HG03196 (cell line): ENCODE measurements at regions not wholly inside any gene's neighbourhood (a gene's known extent, or its start where the extent isn't known, plus 50 kb on each side); places are given as distances from the start of the nearest gene placed in this dataset.

Source experiments
- ATAC-seq: cut with Tn5 transposase; IDR thresholded peaks from one replicate; pipeline ENCODE4 v1.9.1; 2021; ENCODE audit not compliant: unreplicated experiment

DNA sequence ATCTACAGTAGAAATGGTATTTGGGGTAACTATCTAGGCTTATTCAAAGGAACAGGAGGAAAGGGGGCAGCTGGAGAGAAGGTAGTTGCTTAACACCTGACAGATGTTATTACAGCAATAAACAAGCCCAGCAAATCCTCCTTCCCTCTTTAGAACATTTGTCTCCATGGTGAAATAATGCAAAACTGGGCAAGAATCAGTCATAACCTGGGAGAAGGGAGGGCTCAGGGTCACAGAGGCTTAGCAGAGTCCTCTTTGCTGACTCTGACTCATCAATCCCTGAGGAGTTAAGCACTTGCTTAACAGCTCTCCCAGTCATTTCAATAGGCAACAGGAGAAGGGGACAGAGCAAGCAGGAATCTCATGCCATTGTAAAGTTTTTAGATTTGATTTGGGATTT lies 230.3 kb downstream of the IBTK start:
- no peak for ATAC-seq

- ATAC-seq = no peak
Measured at GRCh38 chr6:82015526-82015925, 232.0 kb downstream of the IBTK start.

DNA sequence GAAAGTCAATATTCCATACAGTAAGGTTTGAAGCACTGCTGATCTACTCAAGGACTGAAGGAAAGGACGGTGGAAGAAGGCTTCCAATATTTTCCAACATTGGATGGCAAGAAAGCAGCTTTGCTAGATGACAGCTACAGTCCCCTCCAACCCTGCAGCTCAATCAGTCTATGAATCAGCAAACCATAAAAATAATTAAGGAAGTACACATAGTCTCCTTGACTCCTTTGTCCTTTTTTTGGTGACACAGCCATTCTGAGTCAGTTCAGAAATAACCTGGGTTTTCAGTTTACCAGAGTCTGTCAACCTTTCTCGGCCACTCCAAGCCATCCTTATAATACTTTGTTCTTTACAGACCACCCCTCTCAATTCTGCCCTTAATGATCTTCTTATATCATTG lies 232.5 kb downstream of the IBTK start:
- no peak for ATAC-seq

DNA sequence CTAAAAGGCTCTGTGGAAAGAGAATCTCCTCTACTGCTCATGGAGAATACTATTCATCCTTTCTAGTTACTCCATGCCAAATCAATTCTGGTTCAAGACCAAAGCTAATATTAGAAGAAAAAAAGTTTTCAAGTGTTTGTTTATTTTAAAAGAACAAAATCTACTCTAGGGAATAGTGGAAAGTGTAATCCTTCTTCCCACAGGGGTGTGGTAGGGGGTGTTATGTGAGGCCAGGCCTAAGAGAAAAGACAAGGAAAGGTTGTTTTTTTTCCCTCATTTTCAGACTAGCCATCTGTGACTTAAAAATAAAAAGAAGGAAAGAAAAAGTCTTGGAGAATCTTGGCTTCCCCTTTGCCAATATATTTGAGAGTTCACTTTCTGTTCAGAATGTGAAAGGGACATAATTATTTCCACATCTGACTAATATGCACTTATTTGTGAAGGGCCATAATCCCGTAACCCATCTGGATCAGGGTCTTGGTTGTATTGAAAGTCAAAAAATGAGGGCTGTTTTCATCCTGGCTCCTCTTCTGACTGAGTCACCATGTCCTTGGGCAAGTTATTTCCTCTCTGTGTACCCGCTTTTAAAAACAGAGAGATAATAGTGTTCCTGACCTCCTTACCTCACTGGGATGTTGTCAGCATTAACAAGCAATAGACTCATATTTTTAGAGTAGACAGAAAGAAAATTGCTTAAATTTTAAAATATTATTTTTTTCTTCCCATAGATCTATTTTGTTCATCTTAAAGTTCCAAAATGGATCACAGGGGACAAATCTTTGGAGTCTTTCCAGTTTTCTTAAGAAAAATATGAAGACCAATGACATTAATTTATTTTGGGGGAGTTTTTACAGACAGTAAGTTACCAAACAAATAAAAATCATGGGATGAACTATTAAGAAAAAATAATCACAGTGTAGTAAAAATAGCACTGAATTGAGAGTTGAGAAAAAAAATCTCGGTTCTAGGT lies 233.7 kb downstream of the IBTK start:
- ATAC-seq = no peak

GRCh38 chr6:82006027-82006738 lies 241.4 kb downstream of the IBTK start:
- peak; percentile 81 for ATAC-seq

DNA sequence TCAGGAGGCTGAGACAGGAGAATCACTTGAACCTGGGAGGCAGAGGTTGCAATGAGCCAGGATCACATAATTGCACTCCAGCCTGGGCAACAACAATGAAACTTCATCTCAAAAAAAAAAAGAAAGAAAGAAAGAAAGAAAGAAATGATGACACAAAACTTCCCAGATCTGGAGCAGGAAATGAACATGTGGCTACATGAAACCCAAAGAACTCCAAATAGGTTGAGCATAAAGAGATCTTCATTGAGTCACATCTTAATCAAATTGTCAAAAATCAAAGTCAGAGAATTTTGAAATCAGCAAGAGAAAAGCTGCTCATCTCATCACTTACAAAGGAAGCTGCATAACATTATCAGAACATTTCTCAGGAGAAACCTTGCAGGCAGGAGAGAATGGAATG lies 247.0 kb downstream of the IBTK start:
- no peak for ATAC-seq

DNA sequence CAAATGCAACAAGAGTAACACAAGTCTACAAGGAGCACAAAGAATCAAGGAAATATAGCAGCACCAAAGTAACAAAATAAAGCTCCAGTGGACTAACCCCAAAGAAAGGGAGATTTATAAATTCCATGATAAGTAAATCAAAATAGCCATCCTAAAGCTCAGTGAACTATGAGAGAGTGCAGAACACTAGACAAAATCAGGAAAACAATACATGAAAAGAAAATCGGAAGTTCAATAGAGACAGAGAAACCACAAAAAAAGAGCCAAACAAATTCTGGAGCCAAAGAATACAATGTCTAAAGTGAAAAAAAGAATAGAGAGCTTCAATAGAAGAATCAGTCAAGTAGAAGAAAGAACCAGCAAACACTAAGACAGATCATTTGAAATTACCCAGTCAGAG lies 247.3 kb upstream of the TENT5A start:
- no peak for ATAC-seq

GRCh38 chr6:81999270-81999669 lies 246.8 kb upstream of the TENT5A start:
- ATAC-seq = no peak

- ATAC-seq = no peak
Measured at GRCh38 chr6:81998432-81998831, 246.0 kb upstream of the TENT5A start.

DNA sequence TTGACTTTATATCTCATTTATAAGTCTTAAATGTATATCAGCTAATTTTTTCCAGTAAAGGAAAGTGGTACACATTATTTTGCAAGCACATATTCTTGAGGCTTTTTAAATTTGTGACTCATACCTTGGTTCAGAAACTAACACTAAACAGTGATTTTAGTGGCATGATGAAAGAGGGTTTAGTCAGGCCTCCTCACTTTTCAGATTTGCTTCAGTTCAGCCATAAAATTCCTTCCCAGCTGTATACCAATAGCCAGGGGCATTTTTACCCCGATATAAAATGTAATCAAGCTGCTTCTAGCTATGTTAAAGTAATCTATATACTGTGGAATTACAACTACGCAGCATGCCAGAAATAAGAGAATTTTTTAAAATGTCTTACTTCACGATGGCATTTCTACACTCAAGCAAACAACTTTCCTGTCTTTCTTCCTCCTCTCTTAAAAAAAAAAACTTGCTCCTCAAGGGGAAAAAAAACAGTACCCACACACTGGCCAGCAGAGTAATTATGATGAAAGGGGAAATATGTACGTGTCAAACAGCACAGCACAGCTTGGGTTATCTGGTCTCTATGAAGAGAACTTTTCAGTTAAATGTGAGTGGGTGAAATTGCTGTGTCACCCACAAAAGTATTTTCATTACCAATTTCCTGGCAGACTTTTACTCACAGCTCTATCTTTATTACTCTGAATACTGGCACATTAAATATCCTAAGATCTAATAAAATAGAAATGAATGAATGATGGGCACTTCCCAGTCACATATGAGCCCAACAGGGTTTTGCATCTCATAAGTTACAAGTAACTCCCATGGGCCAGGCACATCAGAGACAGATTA lies 244.8 kb upstream of the TENT5A start:
- ATAC-seq = peak; percentile 69

DNA sequence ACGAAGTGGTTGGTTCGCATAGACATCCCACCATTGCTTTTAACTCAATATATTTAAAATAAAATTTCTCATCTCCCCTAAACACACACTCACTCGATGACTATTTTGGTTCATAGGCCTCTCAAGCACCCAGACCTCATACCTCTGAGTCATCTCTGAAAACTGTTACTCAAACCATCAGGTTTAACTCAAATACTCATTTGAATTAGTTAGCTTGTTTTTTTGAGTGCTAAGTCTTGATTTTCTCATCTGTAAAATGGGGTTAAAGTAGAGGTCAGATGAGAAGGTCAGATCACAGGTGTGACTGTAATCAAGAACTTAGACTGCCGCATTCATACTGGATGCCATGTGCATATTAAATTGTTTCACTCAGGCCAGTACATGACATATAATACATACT lies 243.9 kb upstream of the TENT5A start:
- peak; percentile 52 for ATAC-seq

DNA sequence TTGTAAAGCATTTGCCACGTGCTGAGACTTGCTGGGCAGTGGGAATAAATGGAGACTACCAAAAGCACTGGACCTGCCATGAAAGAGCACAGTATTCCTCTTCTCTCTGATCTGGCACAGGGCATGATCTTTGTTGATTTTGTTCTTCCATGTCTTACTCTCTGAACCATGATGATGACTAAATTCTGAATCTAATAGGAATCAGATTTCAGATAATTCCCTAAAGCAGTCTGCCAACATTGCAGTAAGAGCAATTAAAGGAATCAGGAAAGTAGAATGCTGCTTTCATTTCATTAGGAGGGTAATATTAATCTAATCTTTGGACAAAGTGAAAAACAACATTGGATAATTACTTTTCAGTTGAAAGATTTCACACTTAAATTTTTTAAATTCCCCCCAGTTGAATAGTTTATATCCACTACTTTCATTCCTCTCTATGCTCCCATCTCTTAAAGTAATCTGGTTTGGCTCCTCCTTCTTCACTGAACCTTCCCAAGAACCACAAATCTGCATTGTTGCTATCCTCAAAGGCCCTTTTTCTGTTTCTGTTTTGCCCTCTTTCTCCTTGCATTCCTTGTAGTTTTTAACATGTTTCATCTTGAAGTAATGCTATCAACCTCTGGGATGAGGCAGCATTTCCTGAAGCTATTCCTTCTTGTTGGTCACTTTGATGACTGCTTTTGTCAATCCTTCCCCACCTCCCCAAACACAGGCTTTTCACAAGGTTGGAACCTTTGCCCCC lies 243.2 kb upstream of the TENT5A start:
- ATAC-seq = no peak

DNA sequence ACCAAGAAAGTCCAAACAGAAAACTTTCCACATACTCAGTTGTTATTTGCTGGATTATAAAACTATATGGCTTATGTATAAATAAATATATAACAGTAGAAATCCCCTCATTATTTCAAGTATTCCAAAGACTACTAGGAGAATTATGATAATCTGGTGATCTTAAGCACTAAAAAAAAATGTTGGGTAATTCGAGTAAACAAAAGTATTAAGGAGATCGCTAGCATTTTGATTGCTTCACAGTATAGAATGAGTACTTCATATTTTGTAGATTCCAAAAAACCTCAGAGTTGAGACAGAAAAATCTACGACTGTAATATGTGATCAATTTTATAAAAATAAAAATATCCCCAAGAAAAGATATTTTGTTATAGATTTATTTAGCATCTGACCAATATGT lies 236.4 kb upstream of the TENT5A start:
- ATAC-seq = no peak

DNA sequence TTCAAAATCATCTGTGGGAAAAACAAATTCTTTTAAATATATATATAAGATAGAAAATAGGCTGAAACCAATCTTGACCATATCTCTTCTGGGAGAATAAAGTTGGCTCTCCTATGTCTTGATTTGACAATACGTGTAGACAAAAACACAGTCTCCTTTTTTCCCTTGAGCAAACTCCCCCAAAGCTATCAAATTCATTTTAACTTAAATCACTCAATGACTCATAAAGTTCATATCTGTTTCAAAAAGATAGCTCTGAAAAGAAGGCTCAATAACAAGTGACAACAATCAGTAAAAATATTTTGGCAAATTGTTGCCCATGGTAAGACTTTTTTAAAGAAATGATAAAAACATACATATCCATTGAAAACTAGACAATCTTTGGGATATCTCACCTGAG lies 236.0 kb upstream of the TENT5A start:
- no peak for ATAC-seq

- no peak for ATAC-seq
Measured at GRCh38 chr6:81987293-81987692, 234.8 kb upstream of the TENT5A start.

GRCh38 chr6:81985191-81985590 lies 232.7 kb upstream of the TENT5A start:
- ATAC-seq = no peak

DNA sequence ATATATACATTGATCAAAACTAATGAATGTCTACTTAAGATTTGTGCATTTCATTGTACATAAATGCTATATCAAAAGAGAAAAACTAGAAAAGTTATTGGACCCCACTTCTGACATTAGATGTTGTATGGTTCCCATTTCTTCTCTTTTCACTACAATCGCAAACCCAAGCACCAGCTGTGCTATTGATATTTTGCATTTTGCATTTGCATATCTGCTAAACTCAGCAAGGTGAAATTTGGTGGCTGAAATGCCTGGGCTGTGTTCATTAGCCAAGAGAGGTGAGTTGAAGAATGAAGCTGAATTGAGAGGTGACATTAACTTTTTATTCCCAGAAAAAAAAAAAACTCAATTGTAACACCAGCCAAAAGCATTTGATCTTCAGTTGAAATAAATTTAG lies 232.1 kb upstream of the TENT5A start:
- no peak for ATAC-seq

DNA sequence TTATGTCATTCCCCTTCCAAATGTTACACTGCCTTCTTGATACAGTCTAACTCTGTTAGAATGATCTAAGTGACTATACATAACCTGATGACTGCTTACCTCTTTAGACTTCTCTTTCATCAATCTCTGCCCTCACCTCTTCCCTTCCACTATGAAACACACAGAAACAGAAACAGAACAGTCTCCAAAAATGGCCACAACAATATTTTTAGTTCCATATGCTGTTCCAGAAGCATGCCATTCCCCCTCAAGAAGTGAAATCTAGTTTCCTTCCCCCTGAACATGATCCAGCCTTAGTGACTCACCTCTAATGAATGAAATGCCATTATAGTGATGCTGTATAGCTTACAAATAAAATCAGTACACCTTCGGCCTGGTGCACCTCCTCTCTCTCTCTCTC lies 229.3 kb upstream of the TENT5A start:
- no peak for ATAC-seq

GRCh38 chr6:81979767-81980166 lies 227.3 kb upstream of the TENT5A start:
- no peak for ATAC-seq

GRCh38 chr6:81979329-81979728 lies 226.8 kb upstream of the TENT5A start:
- no peak for ATAC-seq

DNA sequence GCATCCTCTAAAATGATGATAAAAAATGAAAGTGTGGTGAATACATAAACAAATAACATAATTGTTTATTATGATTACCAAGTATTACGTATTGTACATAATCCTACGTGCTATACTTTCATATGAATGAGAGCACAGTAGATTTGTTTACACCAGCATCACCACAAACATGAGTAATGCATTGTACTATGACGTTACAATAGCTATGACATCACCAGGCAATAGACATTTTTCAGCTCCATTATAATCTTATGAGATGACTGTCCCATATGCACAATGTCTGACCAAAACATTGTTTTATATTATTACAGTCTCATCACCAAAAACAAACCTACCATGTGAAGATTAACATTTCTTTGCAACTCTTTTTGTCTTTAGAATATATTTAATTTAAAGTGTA lies 225.7 kb upstream of the TENT5A start:
- no peak for ATAC-seq
